Endothelial cell (in vitro differentiated cells): ENCODE measurements at regions not wholly inside any gene's neighbourhood (a gene's known extent, or its start where the extent isn't known, plus 50 kb on each side); places are given as distances from the start of the nearest gene placed in this dataset.

Source experiments
- DNase-seq: peaks from one replicate; pipeline ENCODE4 v3.0.0; 2021; ENCODE audit warnings: low spot score
- H3K27ac Mint-ChIP-seq: one replicate; pipeline ENCODE4 v1.8.0; 2021; ENCODE audit warnings: mixed read lengths, inconsistent platforms; ENCODE audit not compliant: unreplicated experiment
- H3K27me3 Mint-ChIP-seq: one replicate; pipeline ENCODE4 v1.8.0; 2021; ENCODE audit warnings: mild to moderate bottlenecking, moderate library complexity, mixed read lengths, inconsistent platforms; ENCODE audit not compliant: unreplicated experiment
- H3K36me3 Mint-ChIP-seq: one replicate; pipeline ENCODE4 v1.8.0; 2021; ENCODE audit warnings: mild to moderate bottlenecking, low read depth, mixed read lengths, inconsistent platforms; ENCODE audit not compliant: unreplicated experiment
- H3K4me1 Mint-ChIP-seq: one replicate; pipeline ENCODE4 v1.8.0; 2021; ENCODE audit warnings: mild to moderate bottlenecking, mixed read lengths, inconsistent platforms; ENCODE audit not compliant: unreplicated experiment
- H3K4me3 Mint-ChIP-seq: one replicate; pipeline ENCODE4 v1.8.0; 2021; ENCODE audit warnings: mild to moderate bottlenecking, mixed read lengths, inconsistent platforms; ENCODE audit not compliant: unreplicated experiment
- H3K9me3 Mint-ChIP-seq: one replicate; pipeline ENCODE4 v1.8.0; 2021; ENCODE audit warnings: mixed read lengths, inconsistent platforms; ENCODE audit not compliant: unreplicated experiment
- TF ChIP-seq, protein P1 (sequence below): fragments of 200-600 bp; sonication (generic); IDR thresholded peaks from one replicate; pipeline ENCODE4 v1.5.0; 2021; ENCODE audit warnings: antibody characterized with exemption; ENCODE audit not compliant: unreplicated experiment

GRCh38 chr3:74288761-74289160, 325.7 kb downstream of the CNTN3 start:
- no peak overlapping the region for H3K4me3 Mint-ChIP-seq

GRCh38 chr3:74287557-74287956, 326.9 kb downstream of the CNTN3 start:
- DNase-seq: no peak
- TF ChIP-seq, protein P1, sequence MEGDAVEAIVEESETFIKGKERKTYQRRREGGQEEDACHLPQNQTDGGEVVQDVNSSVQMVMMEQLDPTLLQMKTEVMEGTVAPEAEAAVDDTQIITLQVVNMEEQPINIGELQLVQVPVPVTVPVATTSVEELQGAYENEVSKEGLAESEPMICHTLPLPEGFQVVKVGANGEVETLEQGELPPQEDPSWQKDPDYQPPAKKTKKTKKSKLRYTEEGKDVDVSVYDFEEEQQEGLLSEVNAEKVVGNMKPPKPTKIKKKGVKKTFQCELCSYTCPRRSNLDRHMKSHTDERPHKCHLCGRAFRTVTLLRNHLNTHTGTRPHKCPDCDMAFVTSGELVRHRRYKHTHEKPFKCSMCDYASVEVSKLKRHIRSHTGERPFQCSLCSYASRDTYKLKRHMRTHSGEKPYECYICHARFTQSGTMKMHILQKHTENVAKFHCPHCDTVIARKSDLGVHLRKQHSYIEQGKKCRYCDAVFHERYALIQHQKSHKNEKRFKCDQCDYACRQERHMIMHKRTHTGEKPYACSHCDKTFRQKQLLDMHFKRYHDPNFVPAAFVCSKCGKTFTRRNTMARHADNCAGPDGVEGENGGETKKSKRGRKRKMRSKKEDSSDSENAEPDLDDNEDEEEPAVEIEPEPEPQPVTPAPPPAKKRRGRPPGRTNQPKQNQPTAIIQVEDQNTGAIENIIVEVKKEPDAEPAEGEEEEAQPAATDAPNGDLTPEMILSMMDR: no peak
- no peak overlapping the region for H3K4me3 Mint-ChIP-seq
- H3K27me3 Mint-ChIP-seq: no peaks in the 10 kb centered on the region
- H3K4me1 Mint-ChIP-seq: peaks cover 3% of the 10 kb centered on the region
- no peaks in the 10 kb centered on the region for H3K36me3 Mint-ChIP-seq
- H3K9me3 Mint-ChIP-seq: no peaks in the 10 kb centered on the region
- no peak overlapping the region for H3K27ac Mint-ChIP-seq

More at GRCh38 chr3:74288761-74289160, 325.7 kb downstream of the CNTN3 start:
- Mint-ChIP-seq H3K36me3 (no peaks in the 10 kb centered on the region), H3K9me3 (no peaks in the 10 kb centered on the region), H3K4me1 (peaks cover 3% of the 10 kb centered on the region), H3K27me3 (no peaks in the 10 kb centered on the region), H3K27ac (no peak overlapping the region)
- TF ChIP-seq, protein P1: no peak
- no peak for DNase-seq

GRCh38 chr3:74282202-74282601, 332.3 kb downstream of the CNTN3 start:
- Mint-ChIP-seq H3K4me1 (peaks cover 3% of the 10 kb centered on the region), H3K9me3 (no peaks in the 10 kb centered on the region), H3K27ac (no peak overlapping the region), H3K4me3 (no peak overlapping the region), H3K27me3 (peaks cover 1% of the 10 kb centered on the region), H3K36me3 (no peaks in the 10 kb centered on the region)
- DNase-seq: no peak
- TF ChIP-seq, protein P1: no peak

DNA sequence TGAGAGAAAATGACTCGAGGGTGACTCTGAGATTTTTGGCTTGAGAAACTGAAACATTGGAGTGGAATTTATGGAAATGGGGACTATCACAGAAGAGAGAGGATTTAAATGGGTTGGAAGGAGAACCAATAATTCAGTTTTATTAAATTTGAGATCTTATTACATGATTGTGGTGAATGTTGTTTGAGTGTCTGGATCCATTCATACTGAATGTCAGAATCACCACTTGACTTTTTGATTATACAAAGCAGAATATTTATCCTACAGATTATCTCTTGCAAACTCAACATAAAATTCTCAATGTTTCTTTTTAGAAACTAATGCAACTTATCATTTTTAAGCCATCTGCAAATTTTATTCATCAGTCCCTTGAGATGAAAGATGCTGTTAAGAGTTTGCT, 332.8 kb downstream of the CNTN3 start:
- Mint-ChIP-seq H3K27ac (no peak overlapping the region), H3K27me3 (peaks cover 1% of the 10 kb centered on the region), H3K36me3 (no peaks in the 10 kb centered on the region), H3K4me1 (no peaks in the 10 kb centered on the region), H3K4me3 (no peak overlapping the region), H3K9me3 (no peaks in the 10 kb centered on the region)
- DNase-seq: no peak
- TF ChIP-seq, protein P1: no peak

- Mint-ChIP-seq H3K27ac (no peak overlapping the region), H3K4me1 (no peaks in the 10 kb centered on the region), H3K36me3 (no peaks in the 10 kb centered on the region)
These were observed 340.7 kb downstream of the CNTN3 start for GRCh38 chr3:74273555-74274402.

More at GRCh38 chr3:74273555-74274402, 340.7 kb downstream of the CNTN3 start:
- TF ChIP-seq, protein P1: no peak
- DNase-seq: no peak
- H3K27me3 Mint-ChIP-seq: no peaks in the 10 kb centered on the region
- H3K4me3 Mint-ChIP-seq: no peak overlapping the region
- no peaks in the 10 kb centered on the region for H3K9me3 Mint-ChIP-seq
